ENCODE measurements at regions not wholly inside any gene's neighbourhood (a gene's known extent, or its start where the extent isn't known, plus 50 kb on each side); places are given as distances from the start of the nearest gene placed in this dataset.

DNA sequence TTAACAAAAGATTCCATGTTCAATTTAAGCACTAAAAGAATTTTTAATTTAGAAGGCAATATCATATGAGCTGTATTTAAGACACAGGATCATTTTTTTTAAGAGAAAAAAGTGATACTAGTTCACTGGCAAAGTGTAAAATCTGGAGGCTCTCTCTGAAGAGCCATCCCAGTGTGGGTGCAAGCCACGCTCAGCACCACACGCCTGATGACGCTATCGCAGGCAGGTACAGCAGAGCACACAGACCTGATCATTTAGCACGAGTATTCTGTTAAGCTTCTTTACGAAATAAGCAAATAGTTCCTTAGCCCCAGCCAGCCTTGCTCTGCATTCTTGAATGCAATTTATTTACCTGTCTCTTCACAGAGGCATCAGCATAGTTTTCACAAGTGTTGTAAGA is 198.6 kb downstream of the SIPA1L2 start:
- TF ChIP-seq, protein P1, sequence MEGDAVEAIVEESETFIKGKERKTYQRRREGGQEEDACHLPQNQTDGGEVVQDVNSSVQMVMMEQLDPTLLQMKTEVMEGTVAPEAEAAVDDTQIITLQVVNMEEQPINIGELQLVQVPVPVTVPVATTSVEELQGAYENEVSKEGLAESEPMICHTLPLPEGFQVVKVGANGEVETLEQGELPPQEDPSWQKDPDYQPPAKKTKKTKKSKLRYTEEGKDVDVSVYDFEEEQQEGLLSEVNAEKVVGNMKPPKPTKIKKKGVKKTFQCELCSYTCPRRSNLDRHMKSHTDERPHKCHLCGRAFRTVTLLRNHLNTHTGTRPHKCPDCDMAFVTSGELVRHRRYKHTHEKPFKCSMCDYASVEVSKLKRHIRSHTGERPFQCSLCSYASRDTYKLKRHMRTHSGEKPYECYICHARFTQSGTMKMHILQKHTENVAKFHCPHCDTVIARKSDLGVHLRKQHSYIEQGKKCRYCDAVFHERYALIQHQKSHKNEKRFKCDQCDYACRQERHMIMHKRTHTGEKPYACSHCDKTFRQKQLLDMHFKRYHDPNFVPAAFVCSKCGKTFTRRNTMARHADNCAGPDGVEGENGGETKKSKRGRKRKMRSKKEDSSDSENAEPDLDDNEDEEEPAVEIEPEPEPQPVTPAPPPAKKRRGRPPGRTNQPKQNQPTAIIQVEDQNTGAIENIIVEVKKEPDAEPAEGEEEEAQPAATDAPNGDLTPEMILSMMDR (IDR thresholded peaks at IDR 0.05; ENCODE audit: insufficient read depth, low read length), result no peak
- no peak for TF ChIP-seq POLR2AphosphoS5 (IDR thresholded peaks at IDR 0.05; ENCODE audit: low read depth)
